GM19438 (cell line): ENCODE measurements at regions not wholly inside any gene's neighbourhood (a gene's known extent, or its start where the extent isn't known, plus 50 kb on each side); places are given as distances from the start of the nearest gene placed in this dataset.
"Not testable (repeated sequence)": the region's sequence is repeated elsewhere in the genome, so short reads cannot be mapped to it uniquely, and the experiment has no call there.

Experiments
- ATAC-seq: cut with Tn5 transposase; IDR thresholded peaks from one replicate; pipeline ENCODE4 v1.9.1; 2021; ENCODE audit warnings: low read depth; ENCODE audit not compliant: unreplicated experiment

- no peak for ATAC-seq
Observed at GRCh38 chr13:81562598-81562997, 1221.7 kb upstream of the SPRY2 start.

- ATAC-seq, result no peak
Observed at GRCh38 chr13:81551036-81551435, 1210.1 kb upstream of the SPRY2 start.

GRCh38 chr13:81546294-81546693, 1205.4 kb upstream of the SPRY2 start:
- not testable (repeated sequence) for ATAC-seq

GRCh38 chr13:81540777-81541176, 1199.9 kb upstream of the SPRY2 start:
- no peak for ATAC-seq

- no peak for ATAC-seq
Observed at GRCh38 chr13:81539643-81540150, 1198.8 kb upstream of the SPRY2 start.

- ATAC-seq, result no peak
Observed at GRCh38 chr13:81498969-81499368, 1158.0 kb upstream of the SPRY2 start.

GRCh38 chr13:81493144-81493543, 1152.2 kb upstream of the SPRY2 start:
- no peak for ATAC-seq

GRCh38 chr13:81492449-81492848, 1151.5 kb upstream of the SPRY2 start:
- no peak for ATAC-seq

- no peak for ATAC-seq
Observed at GRCh38 chr13:81488021-81488420, 1147.1 kb upstream of the SPRY2 start.

GRCh38 chr13:81487151-81487550, 1146.2 kb upstream of the SPRY2 start:
- ATAC-seq, result no peak

- no peak for ATAC-seq
Observed at GRCh38 chr13:81480634-81481033, 1139.7 kb upstream of the SPRY2 start.

- ATAC-seq, result no peak
Observed at GRCh38 chr13:81473366-81473899, 1132.5 kb upstream of the SPRY2 start.

GRCh38 chr13:81458170-81458569, 1117.2 kb upstream of the SPRY2 start:
- ATAC-seq, result no peak

- ATAC-seq, result no peak
Observed at GRCh38 chr13:81446441-81446840, 1105.5 kb upstream of the SPRY2 start.

- ATAC-seq, result no peak
Observed at GRCh38 chr13:81442904-81443303, 1102.0 kb upstream of the SPRY2 start.

GRCh38 chr13:81425286-81425685, 1084.4 kb upstream of the SPRY2 start:
- no peak for ATAC-seq

GRCh38 chr13:81409284-81409683, 1068.4 kb upstream of the SPRY2 start:
- no peak for ATAC-seq

GRCh38 chr13:81408647-81409046, 1067.7 kb upstream of the SPRY2 start:
- no peak for ATAC-seq

GRCh38 chr13:81406639-81407292, 1065.8 kb upstream of the SPRY2 start:
- peak; percentile 84 for ATAC-seq

- no peak for ATAC-seq
Observed at GRCh38 chr13:81406022-81406421, 1065.1 kb upstream of the SPRY2 start.

- no peak for ATAC-seq
Observed at GRCh38 chr13:81396192-81396591, 1055.3 kb upstream of the SPRY2 start.

- no peak for ATAC-seq
Observed at GRCh38 chr13:81395368-81395767, 1054.4 kb upstream of the SPRY2 start.
